OCI-LY7 (cell line): ENCODE measurements at regions not wholly inside any gene's neighbourhood (a gene's known extent, or its start where the extent isn't known, plus 50 kb on each side); places are given as distances from the start of the nearest gene placed in this dataset.

Source experiments
- CTCF ChIP-seq: fragments of 200-600 bp; sonication (generic); conservative IDR thresholded peaks from 2 replicates; pipeline ENCODE4 v1.5.1; 2014; ENCODE audit warnings: mild to moderate bottlenecking, antibody characterized with exemption, low read length, moderate library complexity, mixed read lengths
- EZH2phosphoT487 ChIP-seq: fragments of 200-600 bp; sonication (generic); IDR thresholded peaks from 2 replicates; pipeline ENCODE4 v1.6.1; 2018; ENCODE audit warnings: low read depth, borderline replicate concordance, mild to moderate bottlenecking, mixed run types, antibody characterized with exemption, low read length, moderate library complexity, mixed read lengths

GRCh38 chr4:115769396-115769795 is 656.0 kb upstream of the NDST4 start:
- TF ChIP-seq CTCF (no peak), EZH2phosphoT487 (no peak)
